ENCODE measurements at regions not wholly inside any gene's neighbourhood (a gene's known extent, or its start where the extent isn't known, plus 50 kb on each side); places are given as distances from the start of the nearest gene placed in this dataset.

DNA sequence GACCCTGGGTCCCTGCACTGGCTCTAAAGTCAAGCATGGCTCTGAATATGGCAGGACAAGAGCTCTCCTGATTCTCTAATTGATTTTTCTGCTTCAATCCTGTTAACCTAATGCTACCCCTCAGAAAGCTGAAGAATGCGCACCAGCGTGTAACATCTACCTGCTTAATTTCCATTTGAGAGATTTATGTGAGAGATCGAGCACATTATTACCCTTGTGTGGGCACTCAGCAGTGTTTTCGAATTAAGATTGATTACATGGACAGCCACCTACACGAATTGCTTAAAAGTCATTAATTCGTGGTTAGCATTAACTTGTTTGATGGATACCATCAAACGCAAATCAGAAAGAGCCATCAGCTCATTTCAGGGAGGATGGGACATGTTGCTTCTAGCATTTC lies 88.7 kb upstream of the PLPP4 start:
- TF ChIP-seq, protein P1, sequence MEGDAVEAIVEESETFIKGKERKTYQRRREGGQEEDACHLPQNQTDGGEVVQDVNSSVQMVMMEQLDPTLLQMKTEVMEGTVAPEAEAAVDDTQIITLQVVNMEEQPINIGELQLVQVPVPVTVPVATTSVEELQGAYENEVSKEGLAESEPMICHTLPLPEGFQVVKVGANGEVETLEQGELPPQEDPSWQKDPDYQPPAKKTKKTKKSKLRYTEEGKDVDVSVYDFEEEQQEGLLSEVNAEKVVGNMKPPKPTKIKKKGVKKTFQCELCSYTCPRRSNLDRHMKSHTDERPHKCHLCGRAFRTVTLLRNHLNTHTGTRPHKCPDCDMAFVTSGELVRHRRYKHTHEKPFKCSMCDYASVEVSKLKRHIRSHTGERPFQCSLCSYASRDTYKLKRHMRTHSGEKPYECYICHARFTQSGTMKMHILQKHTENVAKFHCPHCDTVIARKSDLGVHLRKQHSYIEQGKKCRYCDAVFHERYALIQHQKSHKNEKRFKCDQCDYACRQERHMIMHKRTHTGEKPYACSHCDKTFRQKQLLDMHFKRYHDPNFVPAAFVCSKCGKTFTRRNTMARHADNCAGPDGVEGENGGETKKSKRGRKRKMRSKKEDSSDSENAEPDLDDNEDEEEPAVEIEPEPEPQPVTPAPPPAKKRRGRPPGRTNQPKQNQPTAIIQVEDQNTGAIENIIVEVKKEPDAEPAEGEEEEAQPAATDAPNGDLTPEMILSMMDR (IDR thresholded peaks at IDR 0.05; ENCODE audit: poor library complexity) = no peak
- no peak for TF ChIP-seq EZH2 (IDR thresholded peaks at IDR 0.05; ENCODE audit: borderline replicate concordance)
